ENCODE measurements at regions not wholly inside any gene's neighbourhood (a gene's known extent, or its start where the extent isn't known, plus 50 kb on each side); places are given as distances from the start of the nearest gene placed in this dataset.
"Not testable (repeated sequence)": the region's sequence is repeated elsewhere in the genome, so short reads cannot be mapped to it uniquely, and the experiment has no call there.

- not testable (repeated sequence) for H3K27me3 ChIP-seq (replicated peaks; ENCODE audit: control insufficient read depth, insufficient read depth, low read length, poor library complexity, severe bottlenecking); H3K4me3 ChIP-seq (ENCODE audit: insufficient read depth, low read depth, low read length, poor library complexity, severe bottlenecking); H3K4me1 ChIP-seq (ENCODE audit: control insufficient read depth, insufficient read depth, low read length, poor library complexity, severe bottlenecking); H3K27ac ChIP-seq (ENCODE audit: insufficient read depth, low read length, poor library complexity, severe bottlenecking); DNase-seq; H3K36me3 ChIP-seq (ENCODE audit: control insufficient read depth, insufficient read depth, low read length); H3K9me3 ChIP-seq (ENCODE audit: control insufficient read depth, low read length)
Measured at GRCh38 chr14:22349281-22349680, 239.7 kb downstream of the DAD1 start.

GRCh38 chr14:22344673-22345072 lies 244.4 kb downstream of the DAD1 start:
- DNase-seq = no peak
- Histone ChIP-seq H3K4me3 (ENCODE audit: insufficient read depth, low read depth, low read length, poor library complexity, severe bottlenecking) (no peak overlapping the region), H3K27me3 (replicated peaks; ENCODE audit: control insufficient read depth, insufficient read depth, low read length, poor library complexity, severe bottlenecking) (no peaks in the 10 kb centered on the region), H3K27ac (ENCODE audit: insufficient read depth, low read length, poor library complexity, severe bottlenecking) (no peak overlapping the region), H3K9me3 (ENCODE audit: control insufficient read depth, low read length) (no peaks in the 10 kb centered on the region), H3K4me1 (ENCODE audit: control insufficient read depth, insufficient read depth, low read length, poor library complexity, severe bottlenecking) (no peaks in the 10 kb centered on the region), H3K36me3 (ENCODE audit: control insufficient read depth, insufficient read depth, low read length) (no peaks in the 10 kb centered on the region)

GRCh38 chr14:22344209-22344608 lies 244.8 kb downstream of the DAD1 start:
- not testable (repeated sequence) for H3K27me3 ChIP-seq (replicated peaks; ENCODE audit: control insufficient read depth, insufficient read depth, low read length, poor library complexity, severe bottlenecking); DNase-seq

GRCh38 chr14:22341049-22341448 lies 248.0 kb downstream of the DAD1 start:
- Histone ChIP-seq H3K4me3 (ENCODE audit: insufficient read depth, low read depth, low read length, poor library complexity, severe bottlenecking) (no peak overlapping the region), H3K27me3 (replicated peaks; ENCODE audit: control insufficient read depth, insufficient read depth, low read length, poor library complexity, severe bottlenecking) (no peaks in the 10 kb centered on the region), H3K27ac (ENCODE audit: insufficient read depth, low read length, poor library complexity, severe bottlenecking) (no peak overlapping the region), H3K4me1 (ENCODE audit: control insufficient read depth, insufficient read depth, low read length, poor library complexity, severe bottlenecking) (no peaks in the 10 kb centered on the region), H3K36me3 (ENCODE audit: control insufficient read depth, insufficient read depth, low read length) (no peaks in the 10 kb centered on the region), H3K9me3 (ENCODE audit: control insufficient read depth, low read length) (no peaks in the 10 kb centered on the region)
- DNase-seq = no peak

More at GRCh38 chr14:22344209-22344608, 244.8 kb downstream of the DAD1 start:
- H3K9me3 ChIP-seq (ENCODE audit: control insufficient read depth, low read length); H3K27ac ChIP-seq (ENCODE audit: insufficient read depth, low read length, poor library complexity, severe bottlenecking); H3K4me3 ChIP-seq (ENCODE audit: insufficient read depth, low read depth, low read length, poor library complexity, severe bottlenecking); H3K4me1 ChIP-seq (ENCODE audit: control insufficient read depth, insufficient read depth, low read length, poor library complexity, severe bottlenecking); H3K36me3 ChIP-seq (ENCODE audit: control insufficient read depth, insufficient read depth, low read length): not testable (repeated sequence)

GRCh38 chr14:22338917-22339715 lies 249.9 kb downstream of the DAD1 start:
- no peak for DNase-seq
- H3K27ac ChIP-seq (ENCODE audit: insufficient read depth, low read length, poor library complexity, severe bottlenecking) = no peak overlapping the region
- H3K4me1 ChIP-seq (ENCODE audit: control insufficient read depth, insufficient read depth, low read length, poor library complexity, severe bottlenecking) = no peaks in the 10 kb centered on the region
- H3K9me3 ChIP-seq (ENCODE audit: control insufficient read depth, low read length) = no peaks in the 10 kb centered on the region
- H3K36me3 ChIP-seq (ENCODE audit: control insufficient read depth, insufficient read depth, low read length) = no peaks in the 10 kb centered on the region
- H3K27me3 ChIP-seq (replicated peaks; ENCODE audit: control insufficient read depth, insufficient read depth, low read length, poor library complexity, severe bottlenecking) = no peaks in the 10 kb centered on the region
- no peak overlapping the region for H3K4me3 ChIP-seq (ENCODE audit: insufficient read depth, low read depth, low read length, poor library complexity, severe bottlenecking)

- Histone ChIP-seq H3K4me3 (ENCODE audit: insufficient read depth, low read depth, low read length, poor library complexity, severe bottlenecking) (no peak overlapping the region), H3K27ac (ENCODE audit: insufficient read depth, low read length, poor library complexity, severe bottlenecking) (no peak overlapping the region), H3K4me1 (ENCODE audit: control insufficient read depth, insufficient read depth, low read length, poor library complexity, severe bottlenecking) (no peaks in the 10 kb centered on the region), H3K36me3 (ENCODE audit: control insufficient read depth, insufficient read depth, low read length) (no peaks in the 10 kb centered on the region), H3K27me3 (replicated peaks; ENCODE audit: control insufficient read depth, insufficient read depth, low read length, poor library complexity, severe bottlenecking) (no peaks in the 10 kb centered on the region), H3K9me3 (ENCODE audit: control insufficient read depth, low read length) (no peaks in the 10 kb centered on the region)
- DNase-seq = no peak
Measured at GRCh38 chr14:22338381-22338780, 250.6 kb downstream of the DAD1 start.

- H3K4me3 ChIP-seq (ENCODE audit: insufficient read depth, low read depth, low read length, poor library complexity, severe bottlenecking) = no peak overlapping the region
- no peaks in the 10 kb centered on the region for H3K9me3 ChIP-seq (ENCODE audit: control insufficient read depth, low read length)
- DNase-seq = no peak
- H3K27ac ChIP-seq (ENCODE audit: insufficient read depth, low read length, poor library complexity, severe bottlenecking) = no peak overlapping the region
- H3K27me3 ChIP-seq (replicated peaks; ENCODE audit: control insufficient read depth, insufficient read depth, low read length, poor library complexity, severe bottlenecking) = no peaks in the 10 kb centered on the region
- H3K36me3 ChIP-seq (ENCODE audit: control insufficient read depth, insufficient read depth, low read length) = no peaks in the 10 kb centered on the region
- H3K4me1 ChIP-seq (ENCODE audit: control insufficient read depth, insufficient read depth, low read length, poor library complexity, severe bottlenecking) = no peaks in the 10 kb centered on the region
Measured at GRCh38 chr14:22337938-22338337, 251.1 kb downstream of the DAD1 start.

- H3K9me3 ChIP-seq (ENCODE audit: control insufficient read depth, low read length) = no peaks in the 10 kb centered on the region
- no peak overlapping the region for H3K4me3 ChIP-seq (ENCODE audit: insufficient read depth, low read depth, low read length, poor library complexity, severe bottlenecking)
- no peaks in the 10 kb centered on the region for H3K27me3 ChIP-seq (replicated peaks; ENCODE audit: control insufficient read depth, insufficient read depth, low read length, poor library complexity, severe bottlenecking)
- no peak overlapping the region for H3K27ac ChIP-seq (ENCODE audit: insufficient read depth, low read length, poor library complexity, severe bottlenecking)
- DNase-seq = no peak
- H3K36me3 ChIP-seq (ENCODE audit: control insufficient read depth, insufficient read depth, low read length) = no peaks in the 10 kb centered on the region
- H3K4me1 ChIP-seq (ENCODE audit: control insufficient read depth, insufficient read depth, low read length, poor library complexity, severe bottlenecking) = no peaks in the 10 kb centered on the region
Measured at GRCh38 chr14:22337521-22337920, 251.5 kb downstream of the DAD1 start.

GRCh38 chr14:22336031-22336430 lies 253.0 kb downstream of the DAD1 start:
- Histone ChIP-seq H3K27ac (ENCODE audit: insufficient read depth, low read length, poor library complexity, severe bottlenecking) (no peak overlapping the region), H3K36me3 (ENCODE audit: control insufficient read depth, insufficient read depth, low read length) (no peaks in the 10 kb centered on the region), H3K4me3 (ENCODE audit: insufficient read depth, low read depth, low read length, poor library complexity, severe bottlenecking) (no peak overlapping the region), H3K27me3 (replicated peaks; ENCODE audit: control insufficient read depth, insufficient read depth, low read length, poor library complexity, severe bottlenecking) (no peaks in the 10 kb centered on the region), H3K9me3 (ENCODE audit: control insufficient read depth, low read length) (no peaks in the 10 kb centered on the region), H3K4me1 (ENCODE audit: control insufficient read depth, insufficient read depth, low read length, poor library complexity, severe bottlenecking) (no peaks in the 10 kb centered on the region)
- no peak for DNase-seq

- Histone ChIP-seq H3K4me1 (ENCODE audit: control insufficient read depth, insufficient read depth, low read length, poor library complexity, severe bottlenecking) (no peaks in the 10 kb centered on the region), H3K27ac (ENCODE audit: insufficient read depth, low read length, poor library complexity, severe bottlenecking) (no peak overlapping the region), H3K27me3 (replicated peaks; ENCODE audit: control insufficient read depth, insufficient read depth, low read length, poor library complexity, severe bottlenecking) (no peaks in the 10 kb centered on the region), H3K36me3 (ENCODE audit: control insufficient read depth, insufficient read depth, low read length) (no peaks in the 10 kb centered on the region), H3K4me3 (ENCODE audit: insufficient read depth, low read depth, low read length, poor library complexity, severe bottlenecking) (no peak overlapping the region), H3K9me3 (ENCODE audit: control insufficient read depth, low read length) (no peaks in the 10 kb centered on the region)
- no peak for DNase-seq
Measured at GRCh38 chr14:22334627-22335026, 254.4 kb downstream of the DAD1 start.

All from effector memory CD4-positive, alpha-beta T cell (primary cell).